GM12875 (cell line): ENCODE measurements at regions not wholly inside any gene's neighbourhood (a gene's known extent, or its start where the extent isn't known, plus 50 kb on each side); places are given as distances from the start of the nearest gene placed in this dataset.
"Not testable (repeated sequence)": the region's sequence is repeated elsewhere in the genome, so short reads cannot be mapped to it uniquely, and the experiment has no call there.

Experiments
- H3K4me3 ChIP-seq: one replicate; pipeline ENCODE4 v1.5.1; 2011; ENCODE audit warnings: low read depth, low read length, control low read depth
- CTCF ChIP-seq: IDR thresholded peaks from 2 replicates; pipeline ENCODE4 v1.5.1; 2011; ENCODE audit warnings: low read depth, mild to moderate bottlenecking, control low read depth, inconsistent platforms, low read length, moderate library complexity, borderline replicate concordance; ENCODE audit not compliant: insufficient read depth

GRCh38 chr9:100639854-100640253 lies 62.0 kb downstream of the CAVIN4 start:
- no peak for TF ChIP-seq CTCF

GRCh38 chr9:100640447-100641050 lies 62.7 kb downstream of the CAVIN4 start:
- no peak for TF ChIP-seq CTCF
- no peak overlapping the region for H3K4me3 ChIP-seq

More at GRCh38 chr9:100639854-100640253, 62.0 kb downstream of the CAVIN4 start:
- no peak overlapping the region for H3K4me3 ChIP-seq

GRCh38 chr9:100641166-100641565 lies 63.3 kb downstream of the CAVIN4 start:
- no peak overlapping the region for H3K4me3 ChIP-seq
- TF ChIP-seq CTCF = no peak

GRCh38 chr9:100652850-100653249 lies 75.0 kb downstream of the CAVIN4 start:
- no peak for TF ChIP-seq CTCF
- H3K4me3 ChIP-seq = no peak overlapping the region

GRCh38 chr9:100653643-100654334 lies 75.9 kb downstream of the CAVIN4 start:
- no peak for TF ChIP-seq CTCF
- H3K4me3 ChIP-seq = no peak overlapping the region

- not testable (repeated sequence) for H3K4me3 ChIP-seq
Measured at GRCh38 chr9:100656851-100657250, 79.0 kb downstream of the CAVIN4 start.

GRCh38 chr9:100661668-100662067 lies 83.8 kb downstream of the CAVIN4 start:
- no peak overlapping the region for H3K4me3 ChIP-seq
- TF ChIP-seq CTCF = no peak
